GM19395 (cell line): ENCODE measurements at regions not wholly inside any gene's neighbourhood (a gene's known extent, or its start where the extent isn't known, plus 50 kb on each side); places are given as distances from the start of the nearest gene placed in this dataset.

ENCODE experiments used
- ATAC-seq: cut with Tn5 transposase; IDR thresholded peaks from one replicate; pipeline ENCODE4 v1.9.1; 2021; ENCODE audit warnings: mild to moderate bottlenecking, moderate library complexity; ENCODE audit not compliant: unreplicated experiment

DNA sequence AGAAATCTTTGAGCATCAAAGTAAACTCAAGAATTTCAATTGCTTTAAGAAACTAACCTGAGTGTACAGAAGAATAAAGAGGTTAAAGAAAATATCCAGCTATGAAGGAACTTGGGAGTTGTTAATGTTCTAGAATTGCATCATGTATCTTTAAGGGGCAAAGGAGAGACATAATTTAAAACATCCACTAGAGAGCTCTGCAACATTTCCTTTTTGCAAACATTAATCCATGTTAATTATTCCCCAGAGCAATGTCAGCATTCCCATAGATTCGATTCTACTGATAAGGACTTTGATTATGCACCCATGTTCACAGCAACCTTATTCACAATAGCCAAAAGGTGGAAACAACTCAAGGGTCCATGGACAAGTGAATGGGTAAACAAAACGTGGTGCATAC lies 80.2 kb upstream of the SORBS2 start:
- ATAC-seq = no peak

DNA sequence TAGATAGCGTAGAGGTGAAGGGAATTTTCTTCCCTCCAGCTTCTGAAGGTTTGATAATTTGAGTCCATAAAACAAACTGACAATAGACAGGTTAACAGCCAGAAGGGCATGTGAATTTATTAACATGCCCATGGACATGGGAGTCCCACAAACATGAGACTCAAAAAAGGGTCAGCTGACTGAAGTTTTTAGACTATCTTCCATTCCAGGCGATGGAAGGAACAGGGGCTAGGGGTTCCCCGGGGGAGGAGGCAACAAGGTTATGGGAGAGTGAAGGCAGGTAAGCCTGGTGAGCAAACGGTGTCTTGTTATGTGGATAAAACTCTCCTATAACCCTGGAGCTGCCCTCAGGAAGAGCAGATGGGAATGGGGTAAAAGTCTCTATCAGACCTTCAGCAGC lies 81.5 kb upstream of the SORBS2 start:
- no peak for ATAC-seq

DNA sequence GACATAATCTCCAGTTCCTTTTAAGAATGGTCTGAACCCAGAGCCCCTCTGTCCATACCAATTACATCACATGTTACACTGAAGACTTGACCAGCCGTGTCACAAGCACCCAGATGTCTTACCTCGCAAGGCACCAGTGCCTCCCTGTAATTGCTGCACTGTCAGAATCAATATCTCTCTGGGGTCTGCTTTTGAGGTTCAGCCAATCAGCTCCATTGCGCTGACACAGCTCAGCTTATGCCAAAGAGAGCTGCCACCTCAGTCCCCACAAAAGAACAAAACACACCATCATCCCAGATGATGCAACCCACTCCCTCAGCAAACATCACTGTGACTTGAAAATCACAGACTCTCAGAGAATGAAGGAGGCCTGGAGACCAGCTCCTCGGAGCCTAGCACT lies 82.5 kb upstream of the SORBS2 start:
- ATAC-seq = no peak

DNA sequence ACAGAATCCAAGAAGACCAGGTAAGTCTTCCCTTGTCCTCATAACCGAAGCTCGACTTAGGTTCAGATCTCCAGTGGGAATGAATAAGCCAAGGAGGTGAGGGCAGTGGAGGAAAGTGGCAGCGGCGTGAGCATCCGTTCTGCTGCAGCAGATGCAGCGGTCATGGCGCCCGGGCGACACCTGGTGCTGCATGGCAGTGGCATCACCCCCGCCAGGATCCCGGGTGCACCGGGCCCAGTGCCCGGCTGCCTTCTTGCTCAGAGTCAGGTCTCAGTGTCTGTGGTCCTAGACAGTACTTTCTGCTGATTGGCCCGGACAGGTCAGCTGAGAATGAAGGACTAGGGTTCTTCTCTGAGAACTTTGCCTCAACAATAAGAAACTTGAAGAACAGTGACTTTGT lies 83.4 kb upstream of the SORBS2 start:
- no peak for ATAC-seq

DNA sequence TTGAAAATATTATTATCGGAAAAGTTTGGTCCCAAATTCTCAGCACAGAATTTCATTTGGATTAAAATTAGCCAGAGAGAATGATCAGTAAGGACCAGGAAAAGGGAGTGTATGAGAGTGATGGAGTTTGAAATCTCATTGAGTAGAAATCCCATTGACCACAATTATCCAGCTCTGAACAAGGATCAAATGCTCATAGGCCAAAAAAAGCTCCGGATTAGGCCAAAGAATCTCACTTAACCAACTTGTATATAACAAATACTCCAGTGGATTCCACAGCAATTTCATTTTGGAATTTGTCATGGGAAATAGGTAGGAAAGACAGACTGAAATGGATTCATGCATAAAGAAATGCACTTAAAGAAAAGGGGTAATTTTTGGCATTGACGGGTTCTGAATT lies 83.9 kb upstream of the SORBS2 start:
- ATAC-seq = no peak

DNA sequence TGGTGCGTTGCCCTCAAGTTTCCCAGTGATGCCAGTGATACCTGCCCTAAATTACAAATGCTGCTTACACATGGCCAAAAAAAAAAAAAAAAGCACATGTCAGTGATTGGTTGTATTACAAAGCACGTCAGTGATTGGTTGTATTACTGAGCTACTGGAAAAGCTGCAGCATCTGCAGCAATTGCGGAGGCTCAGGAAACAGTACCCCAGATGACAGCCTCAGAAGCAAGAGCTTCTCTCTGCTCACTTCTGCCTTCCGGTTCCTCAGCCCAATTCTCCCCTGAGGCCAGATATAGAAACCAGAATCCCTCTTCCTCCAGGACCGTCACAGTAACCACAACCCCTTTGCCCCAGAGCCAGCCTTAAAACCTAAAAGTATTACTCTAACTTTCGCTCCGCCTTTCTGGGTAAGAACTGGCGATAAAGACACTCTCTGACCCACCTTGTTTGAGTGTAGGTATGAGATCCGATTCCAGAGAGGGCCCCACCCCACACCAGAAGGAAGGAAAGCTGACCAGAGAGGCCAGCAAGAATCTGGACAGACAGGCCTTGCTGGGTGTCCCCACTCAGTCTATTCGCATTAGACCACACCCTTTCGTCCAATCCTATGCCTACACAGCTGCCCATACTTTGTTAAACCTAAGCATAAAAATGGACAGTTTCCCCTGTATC lies 85.0 kb upstream of the SORBS2 start:
- no peak for ATAC-seq

DNA sequence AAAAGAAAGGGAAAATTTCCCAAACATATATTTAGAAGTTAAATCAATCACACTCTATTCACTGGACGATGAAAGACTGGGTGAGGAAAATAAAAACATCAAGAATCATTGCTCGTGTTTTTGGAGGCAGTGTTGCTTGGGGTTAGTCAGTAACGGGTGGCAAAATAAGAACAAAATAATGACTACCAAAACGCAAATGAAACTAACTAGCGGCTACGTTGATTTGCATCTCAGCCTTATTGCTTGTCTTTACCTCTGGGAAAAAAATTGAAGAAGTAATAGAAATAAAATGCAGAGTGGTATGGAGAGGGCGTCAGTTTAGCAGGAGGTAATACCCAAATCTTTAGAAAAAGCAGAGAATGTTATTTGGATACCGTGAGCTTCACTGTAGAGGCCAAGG lies 86.4 kb upstream of the SORBS2 start:
- ATAC-seq = no peak

DNA sequence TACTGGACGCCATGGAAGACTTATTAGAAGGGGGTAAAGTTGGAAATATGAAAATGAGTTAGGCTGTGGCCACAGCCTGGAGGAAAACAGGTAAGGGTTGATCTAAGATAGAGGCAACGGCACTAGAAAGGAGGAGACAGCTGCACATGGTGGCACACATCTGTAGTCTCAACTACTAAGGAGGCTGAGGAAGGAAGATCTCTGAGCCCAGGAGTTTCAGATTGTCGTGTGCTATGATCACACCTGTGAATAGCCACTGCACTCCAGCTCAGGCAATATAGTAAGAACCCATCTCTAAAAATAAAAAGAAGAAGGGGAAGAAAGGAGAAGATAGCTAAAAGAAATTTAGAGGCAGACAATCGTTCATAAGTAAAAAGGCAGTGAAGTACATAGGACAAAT lies 87.8 kb upstream of the SORBS2 start:
- ATAC-seq = no peak

DNA sequence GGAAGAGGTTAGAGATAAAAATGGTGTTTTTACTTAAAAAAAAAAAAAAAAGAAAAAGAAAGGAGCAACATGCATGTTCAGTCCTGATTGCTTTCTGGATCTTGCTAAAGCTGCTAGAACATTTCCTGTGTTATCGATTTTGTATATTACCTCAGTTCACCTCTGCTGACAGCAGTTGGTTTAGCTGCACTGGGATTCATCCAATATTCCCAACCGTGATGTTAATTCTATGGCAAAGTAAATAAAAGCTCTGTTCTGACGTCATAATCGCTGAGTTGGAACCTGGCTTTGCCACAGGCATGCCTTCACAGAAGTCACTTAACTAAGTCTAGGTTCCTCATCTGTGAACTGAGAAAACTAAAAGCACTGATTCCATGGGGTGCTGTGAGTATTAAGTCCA lies 90.7 kb upstream of the SORBS2 start:
- no peak for ATAC-seq

DNA sequence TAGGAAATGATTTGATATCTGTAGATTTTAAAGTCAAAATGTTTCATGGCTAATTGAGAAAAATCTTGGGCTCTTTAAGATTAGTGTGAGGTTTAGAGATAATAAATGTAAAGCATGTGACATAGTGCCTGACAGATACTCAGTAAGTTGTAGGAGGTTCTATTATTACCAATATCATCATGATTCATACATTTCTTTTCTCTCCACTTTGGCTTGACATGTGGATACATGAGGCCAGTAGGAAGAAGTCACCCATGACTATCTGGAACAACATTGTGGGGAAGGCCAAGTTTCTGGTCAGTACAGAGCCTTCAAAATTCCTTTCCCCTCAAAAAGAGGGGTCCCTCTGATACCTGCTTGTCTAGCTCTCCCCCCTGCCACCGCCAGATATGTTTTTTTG lies 91.2 kb upstream of the SORBS2 start:
- no peak for ATAC-seq

DNA sequence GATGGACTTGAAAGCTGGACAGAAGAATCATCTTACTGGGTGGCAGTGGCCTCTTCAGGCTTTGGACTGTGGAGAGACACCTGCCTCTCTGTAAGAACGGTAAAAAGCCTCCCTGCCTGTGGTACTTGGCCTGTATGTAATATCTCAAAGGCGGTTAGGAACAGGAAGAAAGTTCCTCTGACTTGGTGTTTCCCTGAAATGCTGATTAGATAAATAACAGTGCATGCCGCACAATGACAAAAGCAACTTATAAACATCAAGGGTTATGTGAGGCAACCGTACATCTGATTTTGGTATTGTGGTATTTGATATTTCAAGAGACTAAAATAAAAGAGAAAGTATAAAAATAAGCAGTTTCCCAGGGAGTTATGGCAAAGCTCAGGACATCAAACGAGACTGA lies 92.4 kb upstream of the SORBS2 start:
- ATAC-seq = no peak

DNA sequence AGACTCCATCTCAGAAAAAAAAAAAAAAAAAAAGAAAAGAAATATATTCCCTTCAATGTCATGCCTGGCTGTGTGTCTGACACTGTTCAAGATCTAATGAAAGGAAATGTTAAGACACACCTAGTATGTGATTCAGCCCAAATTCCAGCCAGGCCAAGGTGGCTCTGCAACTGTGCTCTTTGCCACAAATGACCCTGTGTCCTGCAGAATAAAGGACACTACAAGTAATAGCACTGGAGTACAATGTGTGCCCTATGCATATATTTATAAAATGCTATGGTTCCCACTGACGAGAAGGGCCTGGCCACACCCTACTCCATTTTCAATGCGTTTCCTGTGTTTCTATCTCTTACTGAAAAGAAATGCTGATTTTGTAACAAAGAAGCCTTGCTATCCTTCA lies 98.0 kb upstream of the SORBS2 start:
- ATAC-seq = no peak

DNA sequence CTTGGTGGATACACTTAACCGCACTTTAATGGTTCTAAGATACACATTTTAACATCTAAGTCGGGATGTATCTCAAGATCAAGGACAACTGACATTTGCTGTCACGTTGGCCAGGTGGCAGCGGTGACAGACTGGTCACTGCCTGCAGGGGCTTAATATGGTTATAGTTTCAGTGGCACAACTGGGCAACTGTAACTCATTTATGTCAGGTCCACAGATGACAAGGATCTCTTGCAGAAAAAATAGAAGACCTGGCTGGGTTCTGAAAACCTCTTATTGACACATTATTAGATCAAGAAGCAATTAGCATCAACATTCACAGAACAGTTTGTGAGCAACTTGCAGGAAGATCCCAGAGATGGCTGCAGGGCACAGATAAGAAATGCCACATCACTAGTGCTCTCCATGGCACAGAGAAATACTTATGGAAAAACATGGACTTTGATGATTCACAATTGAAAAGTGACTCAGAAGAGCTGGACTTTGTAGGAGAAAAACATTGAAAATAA lies 99.6 kb upstream of the SORBS2 start:
- ATAC-seq = no peak

DNA sequence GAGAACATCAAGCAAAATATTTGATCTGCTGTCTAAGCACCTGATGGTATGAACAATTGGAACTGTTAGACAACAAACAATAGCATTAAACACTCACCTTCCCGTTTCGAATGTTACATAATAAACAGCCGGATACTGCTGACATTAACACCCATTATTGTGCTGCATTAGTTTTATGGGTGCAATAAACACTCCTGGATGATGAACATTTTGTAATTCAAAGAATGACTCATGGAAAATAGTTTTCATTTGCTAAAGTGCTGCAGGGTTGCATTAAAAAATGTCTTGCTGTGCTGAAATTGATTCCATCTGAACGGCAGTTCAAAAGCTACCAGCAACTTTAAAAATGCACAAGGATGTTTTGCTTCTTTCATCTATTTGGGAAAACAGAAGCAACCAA lies 100.8 kb upstream of the SORBS2 start:
- ATAC-seq = no peak

DNA sequence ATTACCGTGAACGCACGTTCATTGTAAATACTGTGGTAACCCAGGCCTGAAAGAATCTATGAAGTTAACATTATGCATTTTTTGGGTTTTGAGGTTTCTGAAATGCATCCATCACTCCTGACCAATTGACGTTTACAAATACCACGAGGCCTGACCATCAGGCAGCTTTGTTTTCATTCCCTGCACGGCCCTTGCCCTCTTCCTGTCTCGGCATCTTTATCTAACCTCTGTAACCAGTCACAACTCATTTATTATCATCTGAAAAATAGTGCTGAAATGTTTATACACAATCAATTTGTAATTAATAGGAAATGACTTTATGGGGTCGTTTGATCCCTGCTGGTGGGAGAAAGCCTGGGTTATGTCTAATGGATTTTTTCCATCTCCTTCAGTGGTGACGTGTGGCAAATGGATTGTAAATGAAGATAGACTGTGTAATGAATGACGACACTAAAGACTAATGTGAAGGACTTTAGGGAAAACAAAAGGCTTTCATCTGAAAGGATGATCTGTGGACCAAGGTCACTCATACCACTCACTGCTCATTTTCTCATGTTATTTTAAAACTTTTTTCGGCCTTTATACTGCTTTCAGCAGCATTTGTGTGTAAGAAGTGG lies 102.7 kb upstream of the SORBS2 start:
- no peak for ATAC-seq

DNA sequence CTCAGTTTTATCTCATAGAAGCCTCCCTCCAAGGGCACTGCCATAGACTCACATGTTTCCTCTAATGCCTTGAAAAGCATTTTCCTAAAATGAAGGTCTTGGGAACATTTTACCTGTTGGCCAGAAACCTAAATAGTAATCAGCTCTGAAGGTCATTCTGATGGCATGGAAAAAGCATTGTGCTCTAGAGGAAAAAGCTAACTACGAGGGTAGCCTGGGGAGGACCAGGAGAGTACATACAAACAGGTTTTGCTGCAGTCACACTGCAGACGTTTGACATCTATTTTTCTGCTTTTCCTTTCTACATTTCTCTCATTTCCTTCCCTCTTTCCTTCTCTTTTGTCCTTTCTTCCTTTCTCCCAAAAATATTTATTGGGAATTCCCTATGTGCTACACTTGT lies 103.3 kb upstream of the SORBS2 start:
- no peak for ATAC-seq

DNA sequence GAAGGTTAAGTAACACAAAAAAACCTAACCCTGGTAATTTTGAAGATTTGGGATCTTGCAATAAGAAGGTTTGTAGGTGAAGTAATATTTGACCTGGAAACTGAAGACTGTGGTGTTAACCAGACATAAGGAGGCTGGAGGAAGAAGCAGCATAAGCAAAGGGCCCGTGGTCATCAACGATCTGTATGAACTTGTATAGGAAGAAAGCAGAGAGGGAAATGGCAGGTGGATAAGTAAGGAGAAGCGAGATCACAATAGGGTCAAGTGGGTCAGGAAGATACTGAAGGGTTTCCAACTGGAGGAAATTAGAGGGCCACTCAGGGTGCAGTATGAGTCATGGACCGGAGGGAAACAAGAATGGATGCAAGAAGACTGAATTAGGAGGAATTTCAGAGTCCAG lies 103.8 kb upstream of the SORBS2 start:
- no peak for ATAC-seq

DNA sequence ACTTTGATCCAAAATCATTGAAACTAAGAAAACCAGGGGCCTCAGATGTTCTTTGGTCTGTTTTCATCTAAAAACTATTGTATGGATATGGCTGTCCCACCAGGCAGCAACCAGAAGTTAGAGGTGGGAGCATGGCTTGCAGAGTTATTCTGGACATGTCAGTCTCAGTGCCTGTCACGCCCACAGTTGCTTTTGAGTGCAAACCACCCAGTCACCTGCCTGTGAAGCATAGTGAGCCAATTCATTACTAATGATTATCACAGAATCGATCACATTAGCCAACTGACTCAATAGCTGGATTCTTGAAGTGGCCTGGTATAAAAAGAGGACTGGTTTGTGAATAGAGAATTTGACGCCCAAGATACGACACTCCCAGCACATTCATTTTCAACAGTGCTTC lies 104.2 kb upstream of the SORBS2 start:
- no peak for ATAC-seq

DNA sequence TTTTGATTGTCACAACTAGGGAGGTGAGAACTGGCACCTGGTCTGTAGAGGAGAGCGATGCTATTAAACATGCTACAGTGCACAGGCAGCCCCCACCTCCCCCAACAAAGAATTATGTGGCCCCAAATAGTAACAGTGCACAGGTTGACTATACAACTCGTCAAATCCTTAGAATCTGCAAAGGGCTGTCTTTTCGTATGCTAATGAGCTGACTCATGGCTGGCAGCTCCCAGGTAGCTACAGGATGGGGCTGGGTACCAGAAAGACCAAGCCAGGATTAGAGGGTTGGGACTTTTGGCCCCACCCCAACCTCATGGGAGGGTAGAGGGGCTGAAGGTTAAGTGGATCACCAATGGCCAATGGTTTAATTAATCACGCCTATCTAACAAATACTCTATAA lies 104.7 kb upstream of the SORBS2 start:
- ATAC-seq = no peak

DNA sequence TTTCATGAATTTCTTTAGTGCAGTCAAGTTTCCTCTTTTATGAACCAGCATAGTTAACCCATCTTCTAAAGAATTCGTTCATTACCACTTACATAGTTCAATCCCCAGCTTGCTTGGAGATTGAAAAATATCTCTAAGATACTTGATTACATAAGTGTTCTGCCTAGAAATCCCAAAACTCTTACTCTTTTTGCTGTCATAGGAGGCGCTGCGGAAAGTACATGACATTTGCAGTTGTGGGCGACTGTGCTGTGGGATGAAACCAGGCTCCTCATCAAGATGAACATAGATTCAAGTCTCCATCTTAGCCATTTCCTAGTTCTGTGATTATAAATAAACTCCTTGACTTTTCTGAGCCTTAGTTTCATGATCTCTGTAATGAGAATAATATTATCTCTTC lies 107.1 kb upstream of the SORBS2 start:
- no peak for ATAC-seq

DNA sequence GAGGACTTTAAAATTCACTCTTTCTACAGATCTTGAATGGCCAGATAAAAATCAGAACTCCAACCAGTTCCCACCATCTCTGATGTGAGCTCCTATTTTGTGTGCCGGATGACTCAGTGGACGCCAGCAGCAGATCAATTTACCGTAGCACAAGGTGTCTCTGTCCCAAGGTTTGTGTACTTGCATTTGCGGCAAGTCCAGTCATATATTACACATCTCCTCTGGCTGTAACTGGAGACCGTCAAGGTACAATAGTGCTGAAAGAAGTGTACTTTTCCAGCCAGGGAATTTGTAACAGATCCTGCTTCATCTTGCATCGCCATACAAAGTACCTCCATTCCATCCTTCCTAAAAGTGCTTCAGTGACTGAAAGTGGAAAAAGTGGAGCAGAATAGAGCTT lies 108.2 kb upstream of the SORBS2 start:
- ATAC-seq = no peak

DNA sequence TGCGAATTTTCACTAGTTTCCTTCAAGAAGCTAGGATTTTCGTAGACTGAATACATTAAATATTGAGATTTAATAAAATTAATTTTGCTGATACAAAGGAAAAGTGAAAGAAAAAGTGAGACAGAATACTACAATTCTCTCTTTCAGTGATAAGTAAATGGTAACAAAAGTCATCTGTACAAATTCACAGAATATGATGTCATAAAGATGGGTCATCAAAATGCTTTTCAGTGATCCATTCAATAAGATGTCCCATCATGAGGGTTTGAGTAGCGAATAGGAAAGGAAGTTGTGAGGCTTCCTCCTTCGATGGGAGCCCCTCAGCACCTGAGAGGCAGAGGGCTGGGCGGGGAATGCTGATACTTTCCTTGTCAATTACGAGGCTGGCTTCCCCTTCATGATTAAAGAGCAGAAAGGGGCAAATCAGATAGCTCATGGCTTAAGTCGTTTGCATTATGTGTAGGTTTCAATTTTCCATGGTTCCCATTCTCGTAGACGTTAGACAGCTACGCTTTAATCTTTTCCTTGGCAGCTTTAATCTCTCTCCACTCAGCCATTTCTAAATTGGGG lies 108.8 kb upstream of the SORBS2 start:
- no peak for ATAC-seq
